ENCODE measurements at regions not wholly inside any gene's neighbourhood (a gene's known extent, or its start where the extent isn't known, plus 50 kb on each side); places are given as distances from the start of the nearest gene placed in this dataset.
A peak's percentile ranks its signal among the peaks of the same experiment; 100 is the strongest.
"Not testable (repeated sequence)": the region's sequence is repeated elsewhere in the genome, so short reads cannot be mapped to it uniquely, and the experiment has no call there.

- Histone ChIP-seq H3K4me1 (no peaks in the 10 kb centered on the region), H3K9me3 (no peaks in the 10 kb centered on the region), H3K36me3 (ENCODE audit: control insufficient read depth, insufficient read depth, low read length) (no peaks in the 10 kb centered on the region), H3K4me3 (ENCODE audit: low read depth, low read length) (no peak overlapping the region), H3K27me3 (replicated peaks; ENCODE audit: control insufficient read depth, insufficient read depth, low read length) (no peaks in the 10 kb centered on the region)
- peaks cover 4% of the 10 kb centered on the region for H3K27me3 Mint-ChIP-seq (ENCODE audit: insufficient read depth, unreplicated experiment)
- ChIA-PET CTCF (no interaction called here), POLR2A (no interaction called here)
- BruUV-seq (replicated peaks) = no TSS peak
- no peaks in the 10 kb centered on the region for H3K4me1 Mint-ChIP-seq (ENCODE audit: low read depth, unreplicated experiment)
- no peak overlapping the region for H3K27ac Mint-ChIP-seq (ENCODE audit: unreplicated experiment)
- intact Hi-C loops (cut with micrococcal nuclease; ENCODE audit: unreplicated experiment) = no loop called here
- H3K36me3 Mint-ChIP-seq (ENCODE audit: insufficient read depth, unreplicated experiment) = no peaks in the 10 kb centered on the region
- no peak overlapping the region for H3K4me3 Mint-ChIP-seq (ENCODE audit: unreplicated experiment)
- no peak for TF ChIP-seq CTCF (IDR thresholded peaks at IDR 0.05; ENCODE audit: insufficient read depth in 1 of 2, low read depth in 1 of 2, low read length in 1 of 2, severe bottlenecking in 1 of 2, unreplicated experiment in 1 of 2)
- H3K9me3 Mint-ChIP-seq (ENCODE audit: unreplicated experiment) = no peaks in the 10 kb centered on the region
- peak in 1 of 2 experiments; percentile 35 for DNase-seq
These were observed 331.7 kb downstream of the TMEM121 start for GRCh38 chr14:105857826-105858675.

GRCh38 chr14:105858676-105859025 is 332.3 kb downstream of the TMEM121 start:
- BruUV-seq (replicated peaks) = no TSS peak
- Mint-ChIP-seq H3K4me3 (ENCODE audit: unreplicated experiment) (no peak overlapping the region), H3K27me3 (ENCODE audit: insufficient read depth, unreplicated experiment) (peaks cover 4% of the 10 kb centered on the region), H3K27ac (ENCODE audit: unreplicated experiment) (no peak overlapping the region), H3K9me3 (ENCODE audit: unreplicated experiment) (no peaks in the 10 kb centered on the region), H3K4me1 (ENCODE audit: low read depth, unreplicated experiment) (no peaks in the 10 kb centered on the region), H3K36me3 (ENCODE audit: insufficient read depth, unreplicated experiment) (no peaks in the 10 kb centered on the region)
- Histone ChIP-seq H3K4me1 (no peaks in the 10 kb centered on the region), H3K36me3 (ENCODE audit: control insufficient read depth, insufficient read depth, low read length) (no peaks in the 10 kb centered on the region), H3K4me3 (ENCODE audit: low read depth, low read length) (no peak overlapping the region), H3K9me3 (no peaks in the 10 kb centered on the region), H3K27me3 (replicated peaks; ENCODE audit: control insufficient read depth, insufficient read depth, low read length) (no peaks in the 10 kb centered on the region)
- ChIA-PET POLR2A (no interaction called here), CTCF (no interaction called here)
- intact Hi-C loops (cut with micrococcal nuclease; ENCODE audit: unreplicated experiment) = no loop called here
- peak in 1 of 2 experiments; percentile 28 for DNase-seq
- TF ChIP-seq CTCF (IDR thresholded peaks at IDR 0.05; ENCODE audit: insufficient read depth in 1 of 2, low read depth in 1 of 2, low read length in 1 of 2, severe bottlenecking in 1 of 2, unreplicated experiment in 1 of 2) = no peak

GRCh38 chr14:105859073-105859716 is 332.8 kb downstream of the TMEM121 start:
- POLR2A ChIA-PET; H3K9me3 Mint-ChIP-seq (ENCODE audit: unreplicated experiment); intact Hi-C loops (cut with micrococcal nuclease; ENCODE audit: unreplicated experiment); H3K27me3 ChIP-seq (replicated peaks; ENCODE audit: control insufficient read depth, insufficient read depth, low read length); BruUV-seq (replicated peaks); H3K4me1 ChIP-seq; H3K27me3 Mint-ChIP-seq (ENCODE audit: insufficient read depth, unreplicated experiment); H3K36me3 ChIP-seq (ENCODE audit: control insufficient read depth, insufficient read depth, low read length); H3K27ac Mint-ChIP-seq (ENCODE audit: unreplicated experiment); H3K4me1 Mint-ChIP-seq (ENCODE audit: low read depth, unreplicated experiment); H3K36me3 Mint-ChIP-seq (ENCODE audit: insufficient read depth, unreplicated experiment); H3K4me3 Mint-ChIP-seq (ENCODE audit: unreplicated experiment); H3K4me3 ChIP-seq (ENCODE audit: low read depth, low read length); H3K9me3 ChIP-seq: not testable (repeated sequence)
- CTCF ChIA-PET = interaction anchor here (1.1 kb wide), 1 partner anchor 115 kb away, joined by 3 read pairs; no protein-coding TSS in a partner anchor
- DNase-seq = peak in 1 of 2 experiments; percentile 24
